ENCODE measurements at regions not wholly inside any gene's neighbourhood (a gene's known extent, or its start where the extent isn't known, plus 50 kb on each side); places are given as distances from the start of the nearest gene placed in this dataset.

GRCh38 chr9:106733828-106734380 lies 129.1 kb upstream of the ZNF462 start:
- Histone ChIP-seq H3K4me3 (no peak overlapping the region), H3K36me3 (no peaks in the 10 kb centered on the region), H3K27me3 (no peaks in the 10 kb centered on the region), H3K27ac (no peak overlapping the region), H3K9me3 (no peaks in the 10 kb centered on the region), H3K4me1 (no peaks in the 10 kb centered on the region)
- 95 to 96% methylated on average over 3 of the region's 3 CpGs for WGBS, 2 donors
- no peak for TF ChIP-seq CTCF (IDR thresholded peaks at IDR 0.05)
- no peak for TF ChIP-seq POLR2A (IDR thresholded peaks at IDR 0.05)
- no peak for TF ChIP-seq EP300 (IDR thresholded peaks at IDR 0.05)
- no peak for DNase-seq (ENCODE audit: low spot score in 2 of 2)

GRCh38 chr9:106737516-106737915 lies 125.5 kb upstream of the ZNF462 start:
- no peak overlapping the region for H3K4me3 ChIP-seq
- no peak for DNase-seq (ENCODE audit: low spot score in 2 of 2)
- no peaks in the 10 kb centered on the region for H3K4me1 ChIP-seq
- H3K27me3 ChIP-seq, result no peaks in the 10 kb centered on the region
- no peaks in the 10 kb centered on the region for H3K9me3 ChIP-seq
- 68 to 70% methylated on average over 3 of the region's 3 CpGs for WGBS, 2 donors
- no peak for TF ChIP-seq POLR2A (IDR thresholded peaks at IDR 0.05)
- TF ChIP-seq CTCF (IDR thresholded peaks at IDR 0.05), result no peak
- no peak for TF ChIP-seq EP300 (IDR thresholded peaks at IDR 0.05)
- no peak overlapping the region for H3K27ac ChIP-seq
- H3K36me3 ChIP-seq, result no peaks in the 10 kb centered on the region

- 90 to 91% methylated on average over 1 of the region's 1 CpG for WGBS, 2 donors
- no peak overlapping the region for H3K27ac ChIP-seq
- H3K27me3 ChIP-seq, result no peaks in the 10 kb centered on the region
- no peak for DNase-seq (ENCODE audit: low spot score in 2 of 2)
- TF ChIP-seq POLR2A (IDR thresholded peaks at IDR 0.05), result no peak
- H3K4me3 ChIP-seq, result no peak overlapping the region
- no peaks in the 10 kb centered on the region for H3K9me3 ChIP-seq
- no peaks in the 10 kb centered on the region for H3K36me3 ChIP-seq
- no peaks in the 10 kb centered on the region for H3K4me1 ChIP-seq
Measured at GRCh38 chr9:106738109-106738508, 124.9 kb upstream of the ZNF462 start.

- TF ChIP-seq EP300 (IDR thresholded peaks at IDR 0.05) (no peak), POLR2A (IDR thresholded peaks at IDR 0.05) (no peak), CTCF (IDR thresholded peaks at IDR 0.05) (no peak)
- 81 to 83% methylated on average over 1 of the region's 1 CpG for whole genome bisulfite sequencing, 2 donors
- Histone ChIP-seq H3K4me1 (no peaks in the 10 kb centered on the region), H3K4me3 (no peak overlapping the region), H3K36me3 (no peaks in the 10 kb centered on the region), H3K27ac (no peak overlapping the region), H3K9me3 (no peaks in the 10 kb centered on the region), H3K27me3 (no peaks in the 10 kb centered on the region)
- no peak for DNase-seq (ENCODE audit: low spot score in 2 of 2)
Measured at GRCh38 chr9:106745457-106745856, 117.5 kb upstream of the ZNF462 start.

- no peak for TF ChIP-seq POLR2A (IDR thresholded peaks at IDR 0.05)
- TF ChIP-seq EP300 (IDR thresholded peaks at IDR 0.05), result no peak
- TF ChIP-seq CTCF (IDR thresholded peaks at IDR 0.05), result no peak
- Histone ChIP-seq H3K9me3 (no peaks in the 10 kb centered on the region), H3K4me3 (no peak overlapping the region), H3K27me3 (no peaks in the 10 kb centered on the region), H3K27ac (no peak overlapping the region), H3K36me3 (no peaks in the 10 kb centered on the region), H3K4me1 (no peaks in the 10 kb centered on the region)
- no peak for DNase-seq (ENCODE audit: low spot score in 2 of 2)
Measured at GRCh38 chr9:106745876-106746275, 117.1 kb upstream of the ZNF462 start.

DNA sequence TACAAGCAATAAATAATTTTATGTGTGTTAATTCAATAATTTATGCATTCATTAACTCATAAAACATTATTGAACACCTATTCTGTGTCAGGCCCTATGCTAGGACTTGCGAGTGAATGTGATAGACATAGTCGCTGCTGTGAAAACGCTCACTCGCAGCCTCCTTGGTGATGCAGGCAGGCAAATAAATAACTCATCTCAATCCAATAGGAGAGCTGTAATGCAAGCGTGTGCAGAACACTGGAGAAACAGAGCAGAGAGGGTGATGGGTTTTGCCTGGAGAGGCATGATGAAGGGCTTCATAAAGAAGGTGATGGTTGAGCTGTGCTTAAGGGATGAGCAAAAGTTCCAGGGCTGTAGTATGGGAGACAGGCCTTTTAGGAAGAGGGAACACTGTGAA lies 111.3 kb upstream of the ZNF462 start:
- H3K36me3 ChIP-seq, result no peaks in the 10 kb centered on the region
- H3K9me3 ChIP-seq, result no peaks in the 10 kb centered on the region
- DNase-seq (ENCODE audit: low spot score in 2 of 2), result no peak
- no peaks in the 10 kb centered on the region for H3K27me3 ChIP-seq
- H3K27ac ChIP-seq, result no peak overlapping the region
- H3K4me1 ChIP-seq, result no peaks in the 10 kb centered on the region
- H3K4me3 ChIP-seq, result no peak overlapping the region
- TF ChIP-seq POLR2A (IDR thresholded peaks at IDR 0.05) (no peak), CTCF (IDR thresholded peaks at IDR 0.05) (no peak), EP300 (IDR thresholded peaks at IDR 0.05) (no peak)
- WGBS, 2 donors, result 86 to 95% methylated on average over 5 of the region's 5 CpGs
